GM12878 (cell line): ENCODE measurements at regions not wholly inside any gene's neighbourhood (a gene's known extent, or its start where the extent isn't known, plus 50 kb on each side); places are given as distances from the start of the nearest gene placed in this dataset.

Experiments used
- BRCA1 ChIP-seq: IDR thresholded peaks from 2 replicates; pipeline ENCODE4 v1.6.1; 2011; ENCODE audit warnings: low read depth, low read length, improper control_type of control experiment
- DPF2 ChIP-seq: fragments of 450-650 bp; IDR thresholded peaks from 2 replicates; pipeline ENCODE4 v1.6.1; 2017; ENCODE audit warnings: mild to moderate bottlenecking
- IRF3 ChIP-seq: fragments of 450-650 bp; IDR thresholded peaks from 2 replicates; pipeline ENCODE4 v1.6.1; 2014; ENCODE audit warnings: mild to moderate bottlenecking
- POLR2A ChIP-seq: IDR thresholded peaks from 2 replicates; pipeline ENCODE4 v1.6.1; 2011; ENCODE audit warnings: low read depth, mild to moderate bottlenecking, low read length
- PRDM15 ChIP-seq: fragments of 450-650 bp; formaldehyde crosslinking; IDR thresholded peaks from 2 replicates; pipeline ENCODE4 v1.4.0; 2020; ENCODE audit warnings: mild to moderate bottlenecking, moderate library complexity
- RAD21 ChIP-seq: IDR thresholded peaks from 2 replicates; pipeline ENCODE4 v1.6.1; 2011; ENCODE audit warnings: mild to moderate bottlenecking, low read depth, low read length, moderate library complexity; ENCODE audit not compliant: insufficient read depth
- ZNF207 ChIP-seq: fragments of 450-650 bp; IDR thresholded peaks from 2 replicates; pipeline ENCODE4 v1.6.1; 2014; ENCODE audit warnings: antibody characterized with exemption, mild to moderate bottlenecking, borderline replicate concordance
- ZNF217 ChIP-seq: fragments of 450-650 bp; IDR thresholded peaks from 2 replicates; pipeline ENCODE4 v1.6.1; 2017; ENCODE audit warnings: antibody characterized with exemption, mild to moderate bottlenecking
- ZSCAN29 ChIP-seq: fragments of 450-650 bp; IDR thresholded peaks from 2 replicates; pipeline ENCODE4 v1.6.1; 2017; ENCODE audit warnings: mild to moderate bottlenecking, moderate library complexity

- no peak for TF ChIP-seq POLR2A
- TF ChIP-seq DPF2 = no peak
- TF ChIP-seq PRDM15 (CRISPR knock-in tag) = no peak
- no peak for TF ChIP-seq RAD21
- TF ChIP-seq ZNF207 = no peak
- no peak for TF ChIP-seq ZSCAN29
- TF ChIP-seq IRF3 = no peak
- no peak for TF ChIP-seq ZNF217
- TF ChIP-seq BRCA1 = no peak
These were observed 191.8 kb downstream of the TOMM20 start for GRCh38 chr1:234936612-234937389.
